ENCODE measurements at regions not wholly inside any gene's neighbourhood (a gene's known extent, or its start where the extent isn't known, plus 50 kb on each side); places are given as distances from the start of the nearest gene placed in this dataset.

GRCh38 chr2:733001-733400 lies 55.8 kb upstream of the TMEM18 start:
- TF ChIP-seq CTCF (IDR thresholded peaks at IDR 0.05) (no peak), POLR2A (IDR thresholded peaks at IDR 0.05) (no peak), EP300 (IDR thresholded peaks at IDR 0.05) (no peak)
